ENCODE measurements at regions not wholly inside any gene's neighbourhood (a gene's known extent, or its start where the extent isn't known, plus 50 kb on each side); places are given as distances from the start of the nearest gene placed in this dataset.

- DNase-seq (ENCODE audit: low spot score) = no peak
- H3K9ac ChIP-seq (ENCODE audit: low read depth in 1 of 2, low read length in 2 of 2) = no peak overlapping the region
- 88% methylated on average over 3 of the region's 3 CpGs for WGBS
- H3K4me3 ChIP-seq (ENCODE audit: low read depth in 1 of 3, low read length in 3 of 3) = no peak overlapping the region
- no peaks in the 10 kb centered on the region for H3K9me3 ChIP-seq (ENCODE audit: control insufficient read depth in 4 of 4, low read length in 3 of 4)
- H3K4me1 ChIP-seq (ENCODE audit: control insufficient read depth in 4 of 4, insufficient read depth in 4 of 4, low read length in 3 of 4) = no peaks in the 10 kb centered on the region
- peaks cover 0 to 2% (median 0%) of the 10 kb centered on the region in 4 donors for H3K27me3 ChIP-seq (ENCODE audit: control insufficient read depth in 4 of 4, insufficient read depth in 4 of 4, low read length in 3 of 4)
- no peaks in the 10 kb centered on the region for H3K36me3 ChIP-seq (ENCODE audit: control insufficient read depth in 4 of 4, insufficient read depth in 3 of 4, low read depth in 1 of 4, low read length in 3 of 4)
- no peak overlapping the region for H3K27ac ChIP-seq (ENCODE audit: low read depth in 1 of 2, low read length in 2 of 2)
- TF ChIP-seq RXRA (IDR thresholded peaks at IDR 0.05) (no peak), RAD21 (IDR thresholded peaks at IDR 0.05) (no peak), ZBTB33 (IDR thresholded peaks at IDR 0.05) (no peak), FOXA2 (IDR thresholded peaks at IDR 0.05) (no peak), CTCF (IDR thresholded peaks at IDR 0.05; ENCODE audit: low read depth, low read length, missing input control) (no peak), MAX (IDR thresholded peaks at IDR 0.05) (no peak), HNF4G (IDR thresholded peaks at IDR 0.05) (no peak), SP1 (IDR thresholded peaks at IDR 0.05) (no peak), ATF3 (IDR thresholded peaks at IDR 0.05) (no peak), NR2F2 (IDR thresholded peaks at IDR 0.05) (no peak), EGR1 (IDR thresholded peaks at IDR 0.05; ENCODE audit: low read depth in 2 of 2) (no peak), GABPA (IDR thresholded peaks at IDR 0.05 in 1 of 2, conservative IDR thresholded peaks at IDR 0.05 in 1 of 2) (no peak), REST (IDR thresholded peaks at IDR 0.05) (no peak), JUND (IDR thresholded peaks at IDR 0.05) (no peak), HNF4A (conservative IDR thresholded peaks at IDR 0.05) (no peak), FOXA1 (IDR thresholded peaks at IDR 0.05) (no peak), YY1 (IDR thresholded peaks at IDR 0.05) (no peak)
These were observed 52.3 kb upstream of the SEC11C start for GRCh38 chr18:59087391-59087790.

Measured in liver (tissue), 8 donors.